ENCODE measurements at regions not wholly inside any gene's neighbourhood (a gene's known extent, or its start where the extent isn't known, plus 50 kb on each side); places are given as distances from the start of the nearest gene placed in this dataset.
"Not testable (repeated sequence)": the region's sequence is repeated elsewhere in the genome, so short reads cannot be mapped to it uniquely, and the experiment has no call there.

- no peak for DNase-seq (ENCODE audit: low read depth)
- H3K4me3 ChIP-seq (ENCODE audit: low read depth, low read length): no peak overlapping the region
- TF ChIP-seq, protein P1, sequence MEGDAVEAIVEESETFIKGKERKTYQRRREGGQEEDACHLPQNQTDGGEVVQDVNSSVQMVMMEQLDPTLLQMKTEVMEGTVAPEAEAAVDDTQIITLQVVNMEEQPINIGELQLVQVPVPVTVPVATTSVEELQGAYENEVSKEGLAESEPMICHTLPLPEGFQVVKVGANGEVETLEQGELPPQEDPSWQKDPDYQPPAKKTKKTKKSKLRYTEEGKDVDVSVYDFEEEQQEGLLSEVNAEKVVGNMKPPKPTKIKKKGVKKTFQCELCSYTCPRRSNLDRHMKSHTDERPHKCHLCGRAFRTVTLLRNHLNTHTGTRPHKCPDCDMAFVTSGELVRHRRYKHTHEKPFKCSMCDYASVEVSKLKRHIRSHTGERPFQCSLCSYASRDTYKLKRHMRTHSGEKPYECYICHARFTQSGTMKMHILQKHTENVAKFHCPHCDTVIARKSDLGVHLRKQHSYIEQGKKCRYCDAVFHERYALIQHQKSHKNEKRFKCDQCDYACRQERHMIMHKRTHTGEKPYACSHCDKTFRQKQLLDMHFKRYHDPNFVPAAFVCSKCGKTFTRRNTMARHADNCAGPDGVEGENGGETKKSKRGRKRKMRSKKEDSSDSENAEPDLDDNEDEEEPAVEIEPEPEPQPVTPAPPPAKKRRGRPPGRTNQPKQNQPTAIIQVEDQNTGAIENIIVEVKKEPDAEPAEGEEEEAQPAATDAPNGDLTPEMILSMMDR (IDR thresholded peaks at IDR 0.05; ENCODE audit: control insufficient read depth, extremely low read depth, insufficient read depth): no peak
These were observed 101.0 kb upstream of the MAP3K7 start for GRCh38 chr6:90687775-90688380.

DNA sequence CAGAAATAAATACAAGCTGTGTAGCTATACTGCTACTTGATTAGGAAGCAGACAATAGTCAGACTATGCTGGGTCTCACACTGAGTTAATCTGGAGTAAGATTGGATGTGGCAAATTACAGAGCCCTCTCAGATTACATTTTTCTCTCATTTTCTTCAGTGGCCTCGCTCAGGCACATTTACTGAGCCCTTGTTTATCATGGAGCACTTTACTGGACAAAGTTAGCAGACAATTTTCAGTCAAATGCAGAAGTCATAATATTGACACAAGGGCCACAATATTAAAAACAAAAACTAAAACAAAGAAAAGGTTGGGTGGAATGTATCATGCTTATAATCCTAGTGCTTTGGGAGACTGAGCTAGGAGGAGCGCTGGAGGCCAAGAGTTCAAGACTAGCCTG, 95.0 kb upstream of the MAP3K7 start:
- H3K4me3 ChIP-seq (ENCODE audit: low read depth, low read length): no peak overlapping the region
- TF ChIP-seq, protein P1 (IDR thresholded peaks at IDR 0.05; ENCODE audit: control insufficient read depth, extremely low read depth, insufficient read depth): no peak
- DNase-seq (ENCODE audit: low read depth): no peak

DNA sequence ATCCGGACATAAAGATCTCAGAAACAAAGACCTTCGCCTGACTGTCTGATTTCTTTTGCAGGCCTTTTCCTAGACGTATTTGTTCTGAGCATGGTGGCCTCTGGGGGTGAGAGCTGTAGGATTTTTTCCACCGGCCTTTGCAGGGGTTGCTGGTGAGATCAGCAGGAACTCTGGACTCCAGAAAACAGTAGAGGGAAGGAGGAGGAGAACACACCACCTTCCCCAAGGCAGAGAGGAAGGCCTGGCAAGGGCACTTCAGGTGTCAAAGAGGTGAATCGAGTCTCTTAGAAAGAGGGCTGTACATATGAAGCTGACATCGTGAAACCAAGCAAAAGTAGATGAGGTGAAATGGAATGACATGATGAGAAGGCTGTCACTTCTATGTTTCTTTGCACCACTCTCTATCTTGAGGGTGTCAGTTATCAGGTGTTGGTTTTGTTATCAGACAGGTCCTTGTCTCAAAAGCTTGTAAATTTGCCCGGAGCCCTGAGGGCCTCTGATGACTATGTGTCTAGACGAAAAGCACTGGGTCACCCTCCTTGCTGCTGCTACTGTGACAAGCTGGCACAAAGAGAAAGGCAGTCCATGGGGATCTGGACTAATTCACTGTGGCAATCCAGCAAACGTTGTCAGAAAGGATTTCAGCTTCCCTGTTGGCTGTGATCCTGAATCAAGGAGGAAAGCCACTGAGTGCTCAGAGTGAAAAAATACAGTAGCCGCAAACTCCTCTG, 91.3 kb upstream of the MAP3K7 start:
- no peak for DNase-seq (ENCODE audit: low read depth)
- no peak overlapping the region for H3K4me3 ChIP-seq (ENCODE audit: low read depth, low read length)
- TF ChIP-seq, protein P1 (IDR thresholded peaks at IDR 0.05; ENCODE audit: control insufficient read depth, extremely low read depth, insufficient read depth): no peak

DNA sequence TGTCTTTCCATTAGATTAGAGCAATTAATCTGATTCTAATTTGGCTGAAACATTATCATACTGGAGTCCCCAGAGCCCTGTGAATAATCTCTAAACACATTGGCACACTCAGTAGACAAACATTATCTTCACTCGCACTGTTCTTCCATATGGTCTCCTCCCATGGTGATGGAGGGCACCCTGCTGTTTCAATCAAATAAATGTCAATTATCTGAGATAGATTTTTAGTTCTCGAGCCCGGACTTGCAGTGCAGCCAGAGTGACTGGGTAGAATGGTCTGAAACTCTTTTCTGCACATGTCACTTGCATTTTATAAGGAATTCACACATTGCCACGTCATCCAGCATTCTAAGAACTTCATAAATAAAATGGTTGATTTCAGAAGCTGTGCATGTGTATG, 90.6 kb upstream of the MAP3K7 start:
- DNase-seq (ENCODE audit: low read depth): no peak
- no peak overlapping the region for H3K4me3 ChIP-seq (ENCODE audit: low read depth, low read length)
- TF ChIP-seq, protein P1 (IDR thresholded peaks at IDR 0.05; ENCODE audit: control insufficient read depth, extremely low read depth, insufficient read depth): no peak

DNA sequence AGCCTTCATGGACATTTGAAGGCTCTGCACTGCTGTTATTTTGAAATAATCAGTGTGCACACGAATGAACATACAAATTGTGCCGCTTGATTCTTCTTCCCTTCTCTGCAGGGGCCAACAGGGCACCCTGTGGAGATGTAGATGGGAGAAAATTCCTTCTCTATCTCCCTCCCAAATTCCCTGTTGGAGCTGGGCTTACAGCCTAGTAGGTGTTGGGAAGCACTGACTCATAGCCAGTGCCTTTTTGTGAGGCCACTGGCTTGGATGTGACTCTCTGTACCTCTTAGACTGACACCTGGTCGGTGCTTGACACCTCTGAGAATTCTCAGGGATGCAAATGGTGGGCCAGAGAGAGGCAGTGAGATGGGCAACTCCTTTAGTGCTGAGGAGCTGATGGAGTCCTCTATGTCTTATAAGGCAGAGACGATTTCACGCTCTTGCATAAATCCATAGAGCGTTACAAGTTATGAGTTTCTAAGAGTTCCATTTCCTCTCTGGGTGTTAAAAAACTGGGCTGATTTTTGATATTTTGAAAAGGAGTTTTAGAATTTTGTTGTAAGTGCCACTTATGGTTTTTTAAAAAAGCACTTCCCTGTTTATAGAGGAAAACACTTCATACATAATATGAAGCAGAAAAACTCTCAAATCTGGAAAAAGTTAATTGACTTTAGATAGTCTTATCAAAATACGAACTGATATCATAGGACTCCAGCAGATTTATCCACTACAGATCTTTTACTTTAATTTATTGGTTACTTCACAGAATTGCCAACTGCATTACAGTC, 89.8 kb upstream of the MAP3K7 start:
- TF ChIP-seq, protein P1 (IDR thresholded peaks at IDR 0.05; ENCODE audit: control insufficient read depth, extremely low read depth, insufficient read depth): no peak
- no peak for DNase-seq (ENCODE audit: low read depth)
- no peak overlapping the region for H3K4me3 ChIP-seq (ENCODE audit: low read depth, low read length)

GRCh38 chr6:90675107-90675506, 88.2 kb upstream of the MAP3K7 start:
- not testable (repeated sequence) for DNase-seq (ENCODE audit: low read depth); H3K4me3 ChIP-seq (ENCODE audit: low read depth, low read length)

- not testable (repeated sequence) for DNase-seq (ENCODE audit: low read depth); H3K4me3 ChIP-seq (ENCODE audit: low read depth, low read length)
These were observed 87.2 kb upstream of the MAP3K7 start for GRCh38 chr6:90674077-90674476.
